ENCODE measurements at regions not wholly inside any gene's neighbourhood (a gene's known extent, or its start where the extent isn't known, plus 50 kb on each side); places are given as distances from the start of the nearest gene placed in this dataset.
"Not testable (repeated sequence)": the region's sequence is repeated elsewhere in the genome, so short reads cannot be mapped to it uniquely, and the experiment has no call there.

- ATAC-seq: no peak
Observed at GRCh38 chr3:68676136-68676535, 256.2 kb downstream of the TAFA4 start.

GRCh38 chr3:68667346-68667745, 265.0 kb downstream of the TAFA4 start:
- ATAC-seq (no peak), DNase-seq (no peak)

More at GRCh38 chr3:68676136-68676535, 256.2 kb downstream of the TAFA4 start:
- no peak for DNase-seq

GRCh38 chr3:68666429-68667136, 265.8 kb downstream of the TAFA4 start:
- ATAC-seq: no peak
- DNase-seq: no peak

DNA sequence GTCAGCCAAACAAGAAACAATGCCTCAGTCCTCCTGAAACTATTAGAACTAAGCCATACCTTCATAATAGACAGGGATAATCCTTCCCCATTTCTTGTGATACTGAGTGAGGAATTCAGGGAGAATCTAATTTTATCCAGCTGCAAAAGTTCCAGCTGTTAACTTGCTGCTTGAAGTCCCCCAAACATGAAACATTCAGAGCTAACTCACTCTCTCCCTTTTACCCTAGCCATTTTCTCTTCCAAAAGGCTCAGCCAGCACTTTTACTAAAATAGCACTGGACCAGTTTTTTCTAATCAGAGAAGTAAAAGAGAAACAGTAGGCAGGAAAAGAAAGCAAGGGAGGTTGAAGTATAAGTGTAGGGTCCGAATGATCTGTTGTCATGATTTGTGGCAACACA, 268.1 kb downstream of the TAFA4 start:
- ATAC-seq (no peak), DNase-seq (no peak)

- ATAC-seq (no peak), DNase-seq (no peak)
Observed at GRCh38 chr3:68662176-68662575, 270.2 kb downstream of the TAFA4 start.

DNA sequence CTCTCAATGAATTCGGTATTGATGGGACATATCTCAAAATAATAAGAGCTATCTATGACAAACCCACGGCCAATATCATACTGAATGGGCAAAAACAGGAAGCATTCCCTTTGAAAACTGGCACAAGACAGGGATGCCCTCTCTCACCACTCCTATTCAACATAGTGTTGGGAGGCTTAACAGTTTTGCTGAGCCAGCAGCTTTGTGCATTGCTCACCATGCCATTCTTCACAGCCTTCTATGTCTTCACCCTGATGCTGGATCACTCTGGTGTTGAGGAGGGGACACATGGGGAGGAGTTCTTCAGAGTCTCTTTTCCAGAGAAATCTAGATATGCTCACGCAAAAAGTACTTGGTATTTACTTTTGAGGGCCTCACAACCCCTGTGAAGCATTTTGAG, 281.7 kb downstream of the TAFA4 start:
- not testable (repeated sequence) for ATAC-seq, DNase-seq

GRCh38 chr3:68648494-68648893, 283.9 kb downstream of the TAFA4 start:
- ATAC-seq (no peak), DNase-seq (no peak)

- no peak for DNase-seq
- no peak for ATAC-seq
Observed at GRCh38 chr3:68631850-68632545, 300.3 kb downstream of the TAFA4 start.

DNA sequence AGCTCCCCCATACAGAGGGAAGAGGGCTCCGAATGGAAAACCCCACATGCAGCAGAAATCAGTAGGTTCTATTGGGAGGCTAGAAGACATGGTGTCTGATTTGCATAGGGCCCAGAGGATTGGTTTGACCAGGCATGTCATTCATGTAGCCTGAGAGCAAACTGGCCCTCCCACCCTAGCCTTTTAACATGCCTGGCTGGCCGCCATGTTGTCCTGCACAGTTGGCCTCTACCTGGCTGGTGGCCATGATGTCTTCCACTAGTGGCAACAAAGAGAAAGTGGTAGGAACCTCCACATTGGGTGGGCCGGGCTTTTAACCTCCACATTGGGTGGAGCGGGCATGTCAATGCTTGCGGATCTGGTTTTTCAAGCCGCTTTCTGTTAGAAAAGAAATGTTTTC, 312.1 kb downstream of the TAFA4 start:
- ATAC-seq: no peak
- no peak for DNase-seq

- DNase-seq (no peak), ATAC-seq (no peak)
Observed at GRCh38 chr3:68614087-68614486, 318.3 kb downstream of the TAFA4 start.

- no peak for DNase-seq
Observed at GRCh38 chr3:68571321-68571720, 361.0 kb downstream of the TAFA4 start.

GRCh38 chr3:68560728-68561127, 371.6 kb downstream of the TAFA4 start:
- DNase-seq (no peak), ATAC-seq (no peak)

More at GRCh38 chr3:68571321-68571720, 361.0 kb downstream of the TAFA4 start:
- ATAC-seq: no peak

- DNase-seq: no peak
- no peak for ATAC-seq
Observed at GRCh38 chr3:68535782-68536181, 396.6 kb downstream of the TAFA4 start.

DNA sequence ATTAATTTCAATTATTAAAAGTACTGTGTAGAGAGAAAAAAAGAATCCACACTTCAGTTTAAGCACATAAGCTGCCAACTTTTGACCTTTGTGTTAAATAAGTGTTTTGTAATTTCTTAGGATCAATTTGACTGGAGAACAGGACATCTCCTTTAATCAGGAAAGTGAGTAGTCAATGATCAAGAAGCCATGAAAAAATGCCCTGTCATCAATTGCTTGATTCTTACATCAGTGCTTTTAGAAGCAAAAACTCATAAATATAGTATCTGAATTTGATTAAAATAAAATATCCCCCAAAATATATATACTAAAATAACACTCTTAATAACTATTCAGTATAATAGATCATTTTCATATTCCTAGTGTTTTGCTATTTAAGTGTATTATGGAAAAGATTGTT, 409.0 kb downstream of the TAFA4 start:
- ATAC-seq (no peak), DNase-seq (no peak)

DNA sequence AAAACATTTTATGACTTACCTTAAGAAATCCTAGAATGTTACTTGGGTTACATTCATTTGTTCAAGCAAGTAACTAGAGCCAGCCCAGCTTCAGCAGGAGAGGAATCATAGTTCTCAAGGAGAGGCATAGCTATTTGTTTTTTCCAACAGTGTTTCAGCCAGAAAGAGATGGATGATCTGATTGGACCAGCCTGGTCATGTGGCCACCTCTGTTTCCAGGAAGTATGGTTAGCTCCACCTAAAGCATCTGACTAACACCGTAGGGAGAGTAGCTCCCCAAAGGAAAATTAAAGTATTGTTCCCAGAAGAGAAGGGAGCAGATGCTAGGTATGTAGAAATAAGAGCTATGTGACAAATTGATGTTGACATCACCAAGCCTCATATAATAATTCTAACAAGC, 417.1 kb downstream of the TAFA4 start:
- no peak for DNase-seq
- ATAC-seq: no peak

DNA sequence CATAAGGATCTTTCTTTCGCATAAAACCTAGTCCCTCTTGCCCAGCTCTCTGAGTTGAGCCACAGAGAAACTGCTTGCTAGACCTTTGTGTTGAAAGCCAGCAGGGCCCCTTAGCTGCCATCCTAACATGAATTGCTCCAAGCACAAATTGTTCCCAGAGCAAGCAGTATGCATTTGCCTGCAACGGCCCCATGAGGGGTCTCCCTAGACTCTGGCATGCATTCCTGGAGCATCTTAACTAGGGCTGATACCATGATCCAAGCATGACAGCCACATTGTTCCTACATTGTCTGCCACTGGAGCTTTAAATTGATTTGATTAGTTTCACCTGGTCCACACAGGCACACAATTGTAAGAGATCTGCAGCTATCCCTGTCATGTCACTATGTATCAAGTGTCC, 428.1 kb downstream of the TAFA4 start:
- ATAC-seq: no peak
- DNase-seq: no peak

GRCh38 chr3:68485845-68486244, 446.5 kb downstream of the TAFA4 start:
- DNase-seq, ATAC-seq: not testable (repeated sequence)

DNA sequence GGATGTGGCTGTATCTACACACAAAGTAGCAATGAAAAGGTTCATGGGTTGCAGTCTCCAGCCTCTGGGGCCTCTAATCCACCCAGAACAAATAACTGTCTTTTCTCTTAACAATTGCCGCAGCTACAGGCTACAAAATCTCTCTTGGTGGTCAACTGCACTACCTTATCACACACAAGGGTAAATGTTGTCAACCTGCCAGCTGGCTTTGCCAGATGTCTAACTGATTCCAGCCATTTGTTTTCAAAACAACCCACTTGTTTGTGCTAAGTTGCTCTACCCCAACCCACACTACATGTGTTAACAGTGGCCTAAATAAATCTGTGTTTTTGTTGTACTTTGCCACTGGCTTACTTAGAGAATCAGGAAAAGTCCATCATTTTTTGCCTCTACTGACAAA, 447.3 kb downstream of the TAFA4 start:
- ATAC-seq: no peak
- no peak for DNase-seq

DNA sequence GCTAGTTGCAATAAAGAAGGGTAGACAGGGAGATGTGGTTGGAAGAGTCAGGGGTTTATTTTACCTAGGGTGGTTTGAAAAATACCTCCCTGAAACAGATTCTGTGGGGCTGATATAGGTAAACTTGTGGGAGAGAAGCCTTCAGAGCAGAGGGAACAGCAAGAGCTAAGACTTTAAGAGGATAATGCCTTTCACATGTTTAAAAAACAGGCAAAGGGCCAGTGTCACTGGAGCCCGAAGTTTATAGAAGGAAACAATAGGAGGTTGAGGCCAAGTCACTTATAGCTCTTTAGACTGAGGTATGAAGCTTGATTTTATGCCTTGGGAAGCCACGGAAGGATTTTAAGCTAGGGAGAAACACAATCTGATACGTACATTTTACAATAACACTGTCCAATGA, 448.7 kb downstream of the TAFA4 start:
- no peak for ATAC-seq
- DNase-seq: no peak

DNA sequence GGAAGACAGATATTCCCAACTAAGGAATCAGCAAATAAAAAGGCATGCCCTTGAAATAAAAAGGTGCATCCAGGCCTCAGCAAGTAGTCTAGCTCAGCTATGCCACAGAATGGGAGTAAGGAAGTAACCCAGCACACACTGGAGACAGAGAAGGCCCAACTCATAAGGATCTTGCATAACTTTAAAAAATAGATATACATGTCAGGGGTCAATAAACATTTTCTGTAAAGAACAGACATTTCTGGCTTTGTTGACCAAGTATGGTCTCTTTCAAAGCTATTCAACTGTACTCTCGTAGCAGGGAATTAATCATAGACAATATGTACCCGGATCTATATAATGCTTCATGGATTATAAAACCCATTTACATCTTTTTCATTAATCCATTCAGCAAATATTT, 449.3 kb downstream of the TAFA4 start:
- DNase-seq (no peak), ATAC-seq (no peak)

GRCh38 chr3:68482565-68482964, 449.8 kb downstream of the TAFA4 start:
- DNase-seq (no peak), ATAC-seq (no peak)

DNA sequence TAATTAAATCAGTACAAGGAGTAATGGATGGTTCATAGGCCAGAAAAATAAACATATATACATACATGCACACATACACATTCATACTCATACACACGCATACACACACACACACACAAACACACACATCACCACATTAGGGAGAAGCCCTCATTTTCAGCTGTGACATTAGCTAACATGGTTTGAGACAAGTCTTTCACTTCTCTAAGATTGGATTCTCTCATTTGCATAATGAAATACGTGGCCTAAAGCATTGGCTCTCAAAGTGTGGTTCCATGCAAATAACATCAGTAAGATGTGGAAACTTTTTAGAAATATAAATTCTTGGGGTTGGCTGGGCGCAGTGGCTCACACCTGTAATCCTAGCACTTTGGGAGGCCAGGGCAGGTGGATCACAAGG, 452.6 kb downstream of the TAFA4 start:
- DNase-seq (no peak), ATAC-seq (no peak)

DNA sequence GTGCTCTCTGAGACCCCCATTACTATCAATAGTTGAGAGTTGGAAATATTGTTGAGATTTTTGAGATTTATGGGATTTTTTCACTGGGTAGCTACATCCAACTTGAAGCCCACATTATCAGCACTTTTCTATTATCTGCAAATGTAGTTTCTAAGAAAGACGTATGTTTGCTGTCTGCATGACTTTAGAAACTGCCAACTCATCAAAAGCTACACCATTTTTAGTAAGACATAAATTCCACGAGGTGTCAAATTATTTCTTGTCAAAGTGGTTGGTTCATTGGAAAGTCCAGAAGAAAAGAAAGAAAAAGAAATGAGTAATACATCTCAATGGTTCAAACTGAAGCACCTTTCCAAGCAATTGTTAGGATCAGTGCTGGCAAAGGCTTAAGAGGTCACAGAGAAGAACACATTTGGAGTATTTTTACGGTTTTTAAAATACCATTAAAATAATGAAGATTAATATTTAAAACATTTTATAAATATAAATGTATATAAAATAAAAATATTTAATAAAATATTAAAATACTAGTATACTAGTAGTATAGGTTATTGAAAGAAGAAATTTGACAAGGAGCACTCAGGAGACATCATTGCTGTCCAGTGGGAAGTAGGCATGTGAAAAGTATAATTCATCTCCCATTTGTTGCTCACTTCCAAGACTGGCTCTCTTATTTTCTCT, 463.5 kb downstream of the TAFA4 start:
- ATAC-seq (no peak), DNase-seq (no peak)
